ENCODE measurements at regions not wholly inside any gene's neighbourhood (a gene's known extent, or its start where the extent isn't known, plus 50 kb on each side); places are given as distances from the start of the nearest gene placed in this dataset.

DNA sequence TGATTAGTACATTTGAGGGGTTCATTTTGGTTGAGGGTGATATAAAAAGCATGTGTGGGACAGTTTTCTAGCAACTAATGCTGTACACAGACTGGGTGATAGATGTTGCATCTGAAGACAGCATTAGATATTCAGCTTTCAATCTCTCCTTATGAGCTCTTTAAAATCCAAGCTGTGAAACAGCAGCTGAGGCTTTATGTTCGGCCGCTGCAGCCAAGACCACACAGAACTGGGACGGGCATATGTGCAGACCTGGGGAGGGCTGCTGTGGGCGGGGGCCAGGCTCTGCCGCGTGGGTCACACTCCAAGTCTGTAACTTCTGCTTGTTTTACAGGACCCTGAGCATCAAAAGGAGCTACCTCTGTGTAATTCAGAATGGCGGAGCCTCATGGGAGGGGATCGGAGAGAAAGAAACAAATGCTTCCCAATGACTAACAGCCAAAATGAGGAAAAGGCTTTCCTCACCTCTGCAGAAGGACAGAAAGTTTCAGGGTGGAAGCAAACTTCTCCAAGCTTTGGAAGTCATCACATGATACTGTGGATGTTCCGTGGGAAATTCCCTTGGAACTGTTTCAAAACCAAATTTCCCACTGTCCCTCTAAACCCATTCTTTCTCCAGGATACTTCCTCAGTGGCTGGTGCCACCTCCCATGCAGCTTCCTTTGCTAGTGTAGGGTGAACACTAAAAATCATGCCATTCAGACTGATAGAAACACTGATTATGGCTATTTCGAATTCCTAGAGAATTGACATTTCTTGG is 711.9 kb upstream of the ID2 start:
- no peak overlapping the region for H3K4me3 ChIP-seq (ENCODE audit: low read depth, low read length)
- no peak for DNase-seq (ENCODE audit: low read depth)
- no peak for TF ChIP-seq CTCF (IDR thresholded peaks at IDR 0.05; ENCODE audit: control insufficient read depth, extremely low read depth, insufficient read depth)

GRCh38 chr2:7971248-7971647 is 710.6 kb upstream of the ID2 start:
- TF ChIP-seq CTCF (IDR thresholded peaks at IDR 0.05; ENCODE audit: control insufficient read depth, extremely low read depth, insufficient read depth): no peak
- no peak overlapping the region for H3K4me3 ChIP-seq (ENCODE audit: low read depth, low read length)
- no peak for DNase-seq (ENCODE audit: low read depth)

DNA sequence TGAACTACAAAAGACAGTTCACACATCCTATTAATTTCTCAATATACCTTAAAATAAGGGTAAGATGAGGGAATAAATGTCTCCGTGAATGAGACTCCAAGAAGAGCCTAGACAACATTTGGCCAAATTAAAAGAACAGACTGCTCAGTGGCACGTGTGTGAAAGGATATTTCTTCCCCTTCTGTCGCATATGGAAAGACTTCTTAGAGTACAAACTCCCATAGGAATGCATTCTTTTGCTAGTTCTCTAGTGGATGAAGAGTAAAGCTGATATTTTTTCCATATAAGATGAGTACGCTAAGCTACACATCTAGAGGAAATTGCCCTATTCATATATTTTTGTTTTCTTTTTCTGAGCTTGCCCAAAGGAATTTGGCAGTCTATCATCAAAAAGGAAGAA is 710.0 kb upstream of the ID2 start:
- DNase-seq (ENCODE audit: low read depth): no peak
- TF ChIP-seq CTCF (IDR thresholded peaks at IDR 0.05; ENCODE audit: control insufficient read depth, extremely low read depth, insufficient read depth): no peak
- H3K4me3 ChIP-seq (ENCODE audit: low read depth, low read length): no peak overlapping the region

- no peak overlapping the region for H3K4me3 ChIP-seq (ENCODE audit: low read depth, low read length)
- TF ChIP-seq CTCF (IDR thresholded peaks at IDR 0.05; ENCODE audit: control insufficient read depth, extremely low read depth, insufficient read depth): no peak
- no peak for DNase-seq (ENCODE audit: low read depth)
Observed at GRCh38 chr2:7972670-7973069, 709.2 kb upstream of the ID2 start.

- no peak for DNase-seq (ENCODE audit: low read depth)
- no peak overlapping the region for H3K4me3 ChIP-seq (ENCODE audit: low read depth, low read length)
- TF ChIP-seq CTCF (IDR thresholded peaks at IDR 0.05; ENCODE audit: control insufficient read depth, extremely low read depth, insufficient read depth): no peak
Observed at GRCh38 chr2:7973801-7974480, 707.9 kb upstream of the ID2 start.

DNA sequence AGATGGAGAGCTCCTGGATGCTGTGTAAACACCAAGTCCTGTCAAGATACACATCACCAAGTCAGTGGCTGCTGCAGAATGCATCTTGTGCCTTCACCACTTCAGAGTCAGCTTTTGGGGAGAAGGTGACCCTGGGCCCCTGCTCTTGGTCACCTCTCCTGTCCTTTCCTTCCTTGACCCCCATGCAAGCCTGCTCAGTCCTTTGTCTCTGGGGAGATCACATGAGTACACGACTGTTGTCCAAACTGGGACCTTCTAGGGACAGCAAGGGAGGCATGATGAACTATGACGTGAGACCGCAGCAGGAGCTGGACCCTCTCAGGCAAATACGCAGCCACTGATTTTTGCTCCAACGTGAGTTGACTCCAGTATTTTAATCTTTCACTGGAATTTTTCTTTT is 706.9 kb upstream of the ID2 start:
- TF ChIP-seq CTCF (IDR thresholded peaks at IDR 0.05; ENCODE audit: control insufficient read depth, extremely low read depth, insufficient read depth): no peak
- H3K4me3 ChIP-seq (ENCODE audit: low read depth, low read length): no peak overlapping the region
- DNase-seq (ENCODE audit: low read depth): no peak
